GM10266 (cell line): ENCODE measurements at regions not wholly inside any gene's neighbourhood (a gene's known extent, or its start where the extent isn't known, plus 50 kb on each side); places are given as distances from the start of the nearest gene placed in this dataset.

Experiments used
- DNase-seq: peaks from one replicate; pipeline ENCODE4 v3.0.0; 2012; ENCODE audit errors: extremely low spot score
- TF ChIP-seq, protein P1 (sequence below): IDR thresholded peaks from 2 replicates; pipeline ENCODE4 v1.5.1; 2012; ENCODE audit warnings: mild to moderate bottlenecking, low read depth; ENCODE audit not compliant: control insufficient read depth, insufficient read depth; ENCODE audit errors: missing control alignments

DNA sequence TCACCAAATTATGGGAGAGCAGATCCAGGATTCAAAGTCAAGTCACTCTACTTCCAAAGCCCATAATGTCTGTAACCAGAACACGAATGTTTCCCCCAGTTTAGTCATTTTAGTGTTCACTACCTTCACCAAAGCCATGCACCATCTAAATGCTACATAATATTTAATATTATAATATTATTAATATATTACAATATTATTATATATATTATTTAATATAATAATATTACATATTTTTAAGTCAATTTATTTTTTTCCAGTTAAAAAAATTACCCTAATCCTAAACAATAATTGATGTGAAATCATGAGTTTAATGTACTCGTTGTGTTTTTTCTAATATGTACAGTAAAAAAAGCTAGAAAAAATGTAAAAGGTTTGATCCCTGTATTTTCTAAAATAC, 276.6 kb upstream of the TBL1XR1 start:
- DNase-seq: no peak

DNA sequence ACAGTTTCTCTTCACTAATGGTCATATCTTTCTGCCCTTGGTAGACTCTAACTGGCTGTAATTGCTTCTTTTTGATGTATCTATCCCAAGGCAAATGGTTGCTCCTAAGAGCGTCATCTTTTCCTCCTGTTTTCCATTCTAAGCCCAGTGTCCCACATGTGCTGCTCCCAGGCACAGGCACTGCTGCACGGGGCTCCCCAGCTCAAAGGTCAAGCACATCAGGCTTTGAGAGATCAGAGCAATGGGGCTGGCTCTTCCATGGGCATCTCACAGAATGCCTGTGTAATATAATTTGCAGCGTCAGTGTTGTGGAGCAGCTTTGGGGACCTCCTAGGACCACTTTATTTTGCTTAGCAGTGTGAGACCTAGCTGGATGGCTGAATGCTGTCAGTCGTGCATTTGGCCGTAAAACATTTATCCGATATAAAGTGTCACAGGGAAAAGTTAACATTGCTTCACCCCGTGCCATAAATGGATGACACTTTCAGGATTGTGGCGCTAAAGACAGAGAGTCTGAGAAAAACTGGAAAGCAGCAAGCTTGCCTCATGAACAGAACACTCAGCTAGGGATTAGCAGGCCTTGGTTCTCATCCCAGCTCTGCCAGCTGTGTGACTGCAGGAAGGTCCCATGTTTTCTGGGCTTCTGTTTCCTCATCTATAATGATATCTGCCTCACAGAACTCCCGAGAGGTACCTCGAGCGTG, 277.5 kb upstream of the TBL1XR1 start:
- TF ChIP-seq, protein P1, sequence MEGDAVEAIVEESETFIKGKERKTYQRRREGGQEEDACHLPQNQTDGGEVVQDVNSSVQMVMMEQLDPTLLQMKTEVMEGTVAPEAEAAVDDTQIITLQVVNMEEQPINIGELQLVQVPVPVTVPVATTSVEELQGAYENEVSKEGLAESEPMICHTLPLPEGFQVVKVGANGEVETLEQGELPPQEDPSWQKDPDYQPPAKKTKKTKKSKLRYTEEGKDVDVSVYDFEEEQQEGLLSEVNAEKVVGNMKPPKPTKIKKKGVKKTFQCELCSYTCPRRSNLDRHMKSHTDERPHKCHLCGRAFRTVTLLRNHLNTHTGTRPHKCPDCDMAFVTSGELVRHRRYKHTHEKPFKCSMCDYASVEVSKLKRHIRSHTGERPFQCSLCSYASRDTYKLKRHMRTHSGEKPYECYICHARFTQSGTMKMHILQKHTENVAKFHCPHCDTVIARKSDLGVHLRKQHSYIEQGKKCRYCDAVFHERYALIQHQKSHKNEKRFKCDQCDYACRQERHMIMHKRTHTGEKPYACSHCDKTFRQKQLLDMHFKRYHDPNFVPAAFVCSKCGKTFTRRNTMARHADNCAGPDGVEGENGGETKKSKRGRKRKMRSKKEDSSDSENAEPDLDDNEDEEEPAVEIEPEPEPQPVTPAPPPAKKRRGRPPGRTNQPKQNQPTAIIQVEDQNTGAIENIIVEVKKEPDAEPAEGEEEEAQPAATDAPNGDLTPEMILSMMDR: no peak
- no peak for DNase-seq

More for the DNA sequence above, 276.6 kb upstream of the TBL1XR1 start:
- TF ChIP-seq, protein P1: no peak

DNA sequence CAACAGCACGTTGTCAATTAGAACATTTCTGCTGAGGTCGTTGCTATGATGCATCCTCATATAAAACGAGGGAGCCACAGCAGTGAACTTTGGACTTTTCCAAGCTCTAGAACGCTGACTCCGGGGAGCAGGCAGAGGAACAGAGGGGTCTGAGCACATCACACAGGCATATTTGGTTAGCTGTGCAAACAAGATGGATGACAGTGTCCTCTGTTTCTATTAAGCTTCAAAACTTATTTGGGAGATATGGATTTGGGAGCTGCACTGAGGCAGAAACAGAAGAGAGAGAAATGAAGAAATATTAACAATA, 278.0 kb upstream of the TBL1XR1 start:
- DNase-seq: no peak
- TF ChIP-seq, protein P1: no peak

DNA sequence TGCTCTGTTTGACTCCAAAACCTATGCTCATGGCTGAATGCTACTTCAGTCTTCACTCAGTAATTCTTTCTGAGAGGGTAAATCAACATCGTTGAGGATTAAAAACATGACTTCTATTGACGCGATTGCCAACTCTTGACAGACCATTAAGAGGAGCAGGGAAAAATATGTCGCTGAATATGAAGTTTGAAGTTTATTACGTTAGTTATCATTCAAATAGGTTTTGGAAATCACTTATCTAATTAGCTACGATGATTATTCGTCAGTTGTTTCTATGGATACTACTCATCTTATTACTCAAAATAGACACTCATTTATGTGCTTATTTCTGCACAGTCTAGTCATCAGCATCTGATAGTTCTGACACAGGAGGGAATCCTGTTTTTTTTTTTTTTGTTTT, 279.2 kb upstream of the TBL1XR1 start:
- DNase-seq: no peak
- TF ChIP-seq, protein P1: no peak

DNA sequence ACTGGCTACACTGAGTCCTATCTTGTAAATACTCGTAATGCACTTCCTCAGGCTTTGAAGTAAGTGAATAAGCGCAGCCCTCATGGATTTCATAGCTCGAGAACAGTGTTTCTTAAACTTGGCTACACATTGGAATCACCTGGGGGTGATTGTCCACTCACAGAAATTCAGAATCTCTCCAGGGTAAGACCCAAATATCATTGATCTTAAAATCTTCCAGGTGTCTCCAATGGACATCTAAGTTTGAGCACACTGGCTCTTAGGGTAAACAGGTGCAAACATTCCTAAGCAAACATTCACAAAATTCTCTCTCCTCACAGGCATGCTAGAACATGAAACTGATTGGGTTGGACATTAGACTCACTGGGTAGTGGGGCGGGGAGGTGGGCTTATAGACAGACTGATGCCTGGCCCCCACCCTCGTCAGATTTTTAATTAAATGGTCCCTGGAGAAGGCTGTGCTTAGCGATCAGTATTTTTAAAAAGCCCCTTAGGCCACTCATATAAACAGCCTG, 279.7 kb upstream of the TBL1XR1 start:
- TF ChIP-seq, protein P1: no peak
- DNase-seq: no peak

DNA sequence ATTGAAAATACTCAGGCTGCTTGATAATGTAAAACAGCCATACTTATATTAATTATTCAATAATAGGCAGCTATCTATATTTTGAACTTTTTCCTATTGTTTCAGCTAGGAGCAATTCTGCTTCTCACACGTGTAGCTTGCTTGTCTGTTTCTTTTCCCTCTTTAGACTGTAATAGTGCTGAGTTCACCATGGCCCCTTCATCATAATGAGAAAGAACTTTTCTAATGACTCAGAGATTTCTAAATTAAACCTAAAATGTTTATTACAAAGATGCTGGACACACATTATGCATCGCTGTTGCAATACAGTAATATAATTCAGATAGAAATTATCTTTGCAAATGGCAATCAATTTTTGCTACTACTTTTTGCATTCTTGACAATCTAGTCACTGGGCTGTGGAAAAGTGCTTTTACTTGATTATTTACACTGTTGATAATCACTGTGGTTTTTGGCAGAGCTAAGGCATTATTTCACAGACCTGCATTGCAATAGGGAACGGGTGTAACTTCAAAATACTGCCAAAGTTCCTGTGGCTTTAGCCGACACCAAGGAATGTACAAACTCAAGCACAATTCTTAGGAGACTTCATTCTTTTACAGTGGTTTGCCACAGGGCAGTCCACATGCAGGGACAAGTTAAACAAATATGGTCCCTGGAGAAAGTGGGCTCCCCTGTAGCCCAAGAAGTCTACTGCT, 281.0 kb upstream of the TBL1XR1 start:
- TF ChIP-seq, protein P1: no peak
- DNase-seq: no peak

DNA sequence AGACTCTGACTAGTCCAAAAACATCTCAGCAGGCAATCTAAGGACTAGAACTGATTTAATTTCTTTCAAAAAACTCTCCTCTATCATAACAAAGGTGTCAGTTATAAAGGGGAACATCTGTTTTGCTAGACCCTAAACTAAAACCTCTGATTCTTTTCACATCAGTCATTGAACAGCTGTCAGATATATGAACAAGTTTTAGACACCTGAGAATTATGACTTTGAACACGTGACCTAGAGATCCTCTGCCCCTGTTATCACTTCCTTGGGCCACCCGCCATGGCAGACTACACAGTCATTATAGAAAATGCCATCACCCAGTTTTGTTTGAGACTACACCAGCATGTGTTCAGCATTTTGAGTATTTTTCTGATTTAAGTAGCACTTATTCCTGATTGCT, 282.3 kb upstream of the TBL1XR1 start:
- TF ChIP-seq, protein P1: no peak
- DNase-seq: no peak
